Mammary epithelial cell (primary cell): ENCODE measurements at regions not wholly inside any gene's neighbourhood (a gene's known extent, or its start where the extent isn't known, plus 50 kb on each side); places are given as distances from the start of the nearest gene placed in this dataset.

Experiments used
- EZH2 ChIP-seq: IDR thresholded peaks from 2 replicates; pipeline ENCODE4 v1.6.1; 2012; ENCODE audit warnings: low read length, inconsistent platforms, borderline replicate concordance
- TF ChIP-seq, protein P1 (sequence below), 2 donors: IDR thresholded peaks in 1 of 2; conservative IDR thresholded peaks in 1 of 2; 2 replicates each; pipeline ENCODE4 v1.5.1; 2011 to 2012; ENCODE audit warnings: inconsistent platforms in 2 of 2, low read length in 2 of 2, mild to moderate bottlenecking in 2 of 2, control low read depth in 1 of 2, low read depth in 1 of 2; ENCODE audit not compliant: insufficient read depth in 1 of 2; ENCODE audit errors: extremely low read depth in 1 of 2

DNA sequence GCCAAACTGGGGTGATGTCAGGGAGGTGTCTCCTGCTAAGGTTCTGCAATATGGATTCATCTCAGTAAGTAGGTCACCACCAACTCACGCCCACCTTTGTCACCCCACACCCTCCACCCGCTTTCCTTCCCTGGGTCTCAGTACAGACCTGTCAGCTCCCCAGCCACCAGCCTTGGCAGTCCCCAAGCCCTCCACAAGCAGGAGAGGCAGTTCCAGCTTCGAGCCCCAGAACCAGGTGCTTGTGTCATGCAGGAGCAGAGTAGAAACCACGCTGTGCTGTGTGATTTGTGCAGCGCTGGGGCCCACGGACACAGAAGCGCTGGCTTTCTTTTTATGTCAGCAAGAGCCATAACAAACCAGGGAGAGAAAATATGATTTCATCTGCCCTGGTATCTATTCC, 89.0 kb upstream of the CDH4 start:
- TF ChIP-seq, protein P1, sequence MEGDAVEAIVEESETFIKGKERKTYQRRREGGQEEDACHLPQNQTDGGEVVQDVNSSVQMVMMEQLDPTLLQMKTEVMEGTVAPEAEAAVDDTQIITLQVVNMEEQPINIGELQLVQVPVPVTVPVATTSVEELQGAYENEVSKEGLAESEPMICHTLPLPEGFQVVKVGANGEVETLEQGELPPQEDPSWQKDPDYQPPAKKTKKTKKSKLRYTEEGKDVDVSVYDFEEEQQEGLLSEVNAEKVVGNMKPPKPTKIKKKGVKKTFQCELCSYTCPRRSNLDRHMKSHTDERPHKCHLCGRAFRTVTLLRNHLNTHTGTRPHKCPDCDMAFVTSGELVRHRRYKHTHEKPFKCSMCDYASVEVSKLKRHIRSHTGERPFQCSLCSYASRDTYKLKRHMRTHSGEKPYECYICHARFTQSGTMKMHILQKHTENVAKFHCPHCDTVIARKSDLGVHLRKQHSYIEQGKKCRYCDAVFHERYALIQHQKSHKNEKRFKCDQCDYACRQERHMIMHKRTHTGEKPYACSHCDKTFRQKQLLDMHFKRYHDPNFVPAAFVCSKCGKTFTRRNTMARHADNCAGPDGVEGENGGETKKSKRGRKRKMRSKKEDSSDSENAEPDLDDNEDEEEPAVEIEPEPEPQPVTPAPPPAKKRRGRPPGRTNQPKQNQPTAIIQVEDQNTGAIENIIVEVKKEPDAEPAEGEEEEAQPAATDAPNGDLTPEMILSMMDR (conservative IDR thresholded peaks at IDR 0.05 in 1 of 2, IDR thresholded peaks at IDR 0.05 in 1 of 2; ENCODE audit: extremely low read depth in 1 of 2, insufficient read depth in 1 of 2, low read depth in 1 of 2, low read length in 2 of 2), result no peak
- no peak for TF ChIP-seq EZH2
